Astrocyte (in vitro differentiated cells and primary cell): ENCODE measurements at regions not wholly inside any gene's neighbourhood (a gene's known extent, or its start where the extent isn't known, plus 50 kb on each side); places are given as distances from the start of the nearest gene placed in this dataset.

Experiments used
- CTCF ChIP-seq: IDR thresholded peaks from 2 replicates; pipeline ENCODE4 v1.5.1; 2011; ENCODE audit warnings: low read depth, mild to moderate bottlenecking, inconsistent platforms, low read length, moderate library complexity; ENCODE audit not compliant: insufficient read depth
- EZH2 ChIP-seq: IDR thresholded peaks from 2 replicates; pipeline ENCODE4 v1.6.1; 2012; ENCODE audit warnings: mild to moderate bottlenecking, low read length, inconsistent platforms; ENCODE audit not compliant: insufficient read depth

DNA sequence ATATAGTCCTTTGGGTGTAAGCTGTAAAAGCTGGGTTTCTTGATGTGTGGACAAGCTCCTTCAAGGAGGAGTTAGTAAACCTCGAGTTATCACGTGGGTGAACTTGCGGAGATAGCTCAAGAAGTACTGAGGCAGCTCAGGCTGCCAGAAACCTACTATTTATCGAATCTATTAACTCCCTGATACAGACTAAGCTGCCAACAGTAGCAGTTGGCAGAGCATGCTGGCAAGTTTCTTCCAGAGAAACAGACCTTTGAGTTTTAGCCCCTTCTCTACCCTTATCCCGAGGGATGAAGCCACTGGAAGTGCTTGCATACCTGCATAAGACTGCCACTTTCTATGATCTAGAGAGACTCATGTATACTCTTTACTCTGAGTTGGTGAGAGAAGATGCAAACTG, 624.5 kb upstream of the USP24 start:
- no peak for TF ChIP-seq CTCF
- no peak for TF ChIP-seq EZH2
